Sigmoid colon (tissue), 3 donors: ENCODE measurements at regions not wholly inside any gene's neighbourhood (a gene's known extent, or its start where the extent isn't known, plus 50 kb on each side); places are given as distances from the start of the nearest gene placed in this dataset.

Experiments used
- POLR2A ChIP-seq, 2 donors: fragments of 450-650 bp; IDR thresholded peaks; one replicate each; pipeline ENCODE4 v1.6.1; 2016; ENCODE audit warnings: antibody characterized with exemption in 2 of 2, mild to moderate bottlenecking in 2 of 2, moderate library complexity in 2 of 2
- TF ChIP-seq, protein P1 (sequence below), 4 experiments: fragments of 450-650 bp in 3 of 4; fragments of 200-600 bp in 1 of 4; IDR thresholded peaks; one replicate each; pipeline ENCODE4 v1.5.1; 2016 to 2019; ENCODE audit warnings: antibody characterized with exemption in 4 of 4, mild to moderate bottlenecking in 3 of 4, moderate library complexity in 2 of 4

DNA sequence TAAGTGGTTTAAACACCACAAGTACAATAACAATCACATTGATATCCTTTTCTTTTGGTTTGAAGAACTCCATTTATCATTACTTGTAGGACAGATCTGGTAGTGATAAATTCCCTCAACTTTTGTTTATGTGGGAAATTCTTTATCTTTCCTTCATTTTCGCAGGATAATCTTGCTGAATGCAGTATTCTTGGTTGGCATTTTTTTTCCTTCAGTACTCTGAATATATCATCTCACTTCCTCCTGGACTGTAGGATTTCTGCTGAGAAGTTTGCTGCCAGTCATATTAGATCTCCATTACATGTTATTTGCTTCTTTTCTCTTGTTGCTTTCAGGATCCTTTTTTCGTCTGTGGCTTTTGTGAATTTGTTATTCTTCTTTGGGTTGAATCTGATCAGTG lies 179.0 kb upstream of the PLET1 start:
- TF ChIP-seq POLR2A (IDR thresholded peaks at IDR 0.05): no peak
- TF ChIP-seq, protein P1, sequence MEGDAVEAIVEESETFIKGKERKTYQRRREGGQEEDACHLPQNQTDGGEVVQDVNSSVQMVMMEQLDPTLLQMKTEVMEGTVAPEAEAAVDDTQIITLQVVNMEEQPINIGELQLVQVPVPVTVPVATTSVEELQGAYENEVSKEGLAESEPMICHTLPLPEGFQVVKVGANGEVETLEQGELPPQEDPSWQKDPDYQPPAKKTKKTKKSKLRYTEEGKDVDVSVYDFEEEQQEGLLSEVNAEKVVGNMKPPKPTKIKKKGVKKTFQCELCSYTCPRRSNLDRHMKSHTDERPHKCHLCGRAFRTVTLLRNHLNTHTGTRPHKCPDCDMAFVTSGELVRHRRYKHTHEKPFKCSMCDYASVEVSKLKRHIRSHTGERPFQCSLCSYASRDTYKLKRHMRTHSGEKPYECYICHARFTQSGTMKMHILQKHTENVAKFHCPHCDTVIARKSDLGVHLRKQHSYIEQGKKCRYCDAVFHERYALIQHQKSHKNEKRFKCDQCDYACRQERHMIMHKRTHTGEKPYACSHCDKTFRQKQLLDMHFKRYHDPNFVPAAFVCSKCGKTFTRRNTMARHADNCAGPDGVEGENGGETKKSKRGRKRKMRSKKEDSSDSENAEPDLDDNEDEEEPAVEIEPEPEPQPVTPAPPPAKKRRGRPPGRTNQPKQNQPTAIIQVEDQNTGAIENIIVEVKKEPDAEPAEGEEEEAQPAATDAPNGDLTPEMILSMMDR (IDR thresholded peaks at IDR 0.05): no peak
